HepG2 (cell line): ENCODE measurements at regions not wholly inside any gene's neighbourhood (a gene's known extent, or its start where the extent isn't known, plus 50 kb on each side); places are given as distances from the start of the nearest gene placed in this dataset.

ENCODE experiments used
- ATF1 ChIP-seq: IDR thresholded peaks from 2 replicates; pipeline ENCODE4 v1.6.1; 2016; ENCODE audit warnings: mild to moderate bottlenecking, control low read depth
- FIP1L1 ChIP-seq: fragments of 200-400 bp; formaldehyde crosslinking; IDR thresholded peaks from 2 replicates; pipeline ENCODE4 v1.6.1; 2018; ENCODE audit warnings: low read depth, mild to moderate bottlenecking, low read length, moderate library complexity, borderline replicate concordance; ENCODE audit not compliant: insufficient read depth
- FOXO1 ChIP-seq: sonication (generic); formaldehyde crosslinking; IDR thresholded peaks from 2 replicates; pipeline ENCODE4 v1.4.0; 2020; ENCODE audit warnings: missing genetic modification reagents
- GATAD1 ChIP-seq: IDR thresholded peaks from 2 replicates; pipeline ENCODE4 v1.6.1; 2016; ENCODE audit warnings: missing genetic modification reagents, missing compliant biosample characterization
- KAT8 ChIP-seq: IDR thresholded peaks from 2 replicates; pipeline ENCODE4 v1.6.1; 2016; ENCODE audit warnings: missing genetic modification reagents, missing compliant biosample characterization
- KDM1A ChIP-seq: IDR thresholded peaks from 2 replicates; pipeline ENCODE4 v1.6.1; 2016; ENCODE audit warnings: missing compliant biosample characterization
- MIER2 ChIP-seq: IDR thresholded peaks from 2 replicates; pipeline ENCODE4 v1.6.1; 2016; ENCODE audit warnings: missing biosample characterization, missing genetic modification reagents
- NFE2 ChIP-seq: sonication (generic); formaldehyde crosslinking; IDR thresholded peaks from 2 replicates; pipeline ENCODE4 v1.4.0; 2020; ENCODE audit warnings: missing genetic modification reagents
- NONO ChIP-seq, 2 experiments: fragments of 450-650 bp in 1 of 2; sonication (generic) in 1 of 2; formaldehyde crosslinking in 1 of 2; IDR thresholded peaks in 1 of 2; conservative IDR thresholded peaks in 1 of 2; 2 replicates each; pipeline versions ENCODE4 v1.6.1 to v1.8.0; 2017 to 2022; ENCODE audit warnings: mild to moderate bottlenecking in 1 of 2, missing genetic modification reagents in 1 of 2, moderate library complexity in 1 of 2
- NR1H2 ChIP-seq: sonication (generic); formaldehyde crosslinking; IDR thresholded peaks from 2 replicates; pipeline ENCODE4 v1.8.1; 2022; ENCODE audit warnings: low read depth, missing genetic modification reagents, borderline replicate concordance
- PHF20 ChIP-seq: sonication (generic); formaldehyde crosslinking; IDR thresholded peaks from 2 replicates; pipeline ENCODE4 v1.5.0; 2020; ENCODE audit warnings: mild to moderate bottlenecking, missing genetic modification reagents
- POLR2G ChIP-seq: fragments of 200-400 bp; formaldehyde crosslinking; IDR thresholded peaks from 2 replicates; pipeline ENCODE4 v1.6.1; 2018; ENCODE audit warnings: mild to moderate bottlenecking, low read depth, low read length, moderate library complexity
- REPIN1 ChIP-seq: sonication (generic); formaldehyde crosslinking; IDR thresholded peaks from 2 replicates; pipeline ENCODE4 v1.8.0; 2022; ENCODE audit warnings: missing genetic modification reagents, low read depth, mild to moderate bottlenecking, borderline replicate concordance
- SALL1 ChIP-seq: sonication (generic); formaldehyde crosslinking; IDR thresholded peaks from 2 replicates; pipeline ENCODE4 v1.8.0; 2022; ENCODE audit warnings: mild to moderate bottlenecking, missing genetic modification reagents
- SRSF1 ChIP-seq: fragments of 200-400 bp; formaldehyde crosslinking; optimal IDR thresholded peaks from 2 replicates; pipeline ENCODE3; 2017; ENCODE audit warnings: mild to moderate bottlenecking, low read depth, low read length, moderate library complexity
- ZBTB1 ChIP-seq: sonication (generic); formaldehyde crosslinking; IDR thresholded peaks from 2 replicates; pipeline ENCODE4 v1.4.0; 2020; ENCODE audit warnings: missing genetic modification reagents, borderline replicate concordance
- ZC3H13 ChIP-seq: sonication (generic); formaldehyde crosslinking; IDR thresholded peaks from 2 replicates; pipeline ENCODE4 v1.8.1; 2023; ENCODE audit warnings: mild to moderate bottlenecking, missing genetic modification reagents, moderate library complexity
- ZNF17 ChIP-seq: sonication (generic); formaldehyde crosslinking; IDR thresholded peaks from 2 replicates; pipeline ENCODE4 v1.5.0; 2020; ENCODE audit warnings: mild to moderate bottlenecking, missing genetic modification reagents
- ZNF282 ChIP-seq: fragments of 450-650 bp; IDR thresholded peaks from 2 replicates; pipeline ENCODE4 v1.6.1; 2018; ENCODE audit not compliant: partially characterized antibody
- ZNF431 ChIP-seq: sonication (generic); formaldehyde crosslinking; IDR thresholded peaks from 2 replicates; pipeline ENCODE4 v1.9.0; 2022; ENCODE audit warnings: missing genetic modification reagents, low read depth, mild to moderate bottlenecking, borderline replicate concordance
- ZNF547 ChIP-seq: sonication (generic); formaldehyde crosslinking; IDR thresholded peaks from 2 replicates; pipeline ENCODE4 v1.5.1; 2020; ENCODE audit warnings: mild to moderate bottlenecking, missing genetic modification reagents
- ZNF549 ChIP-seq: sonication (generic); formaldehyde crosslinking; IDR thresholded peaks from 2 replicates; pipeline ENCODE4 v1.5.0; 2020; ENCODE audit warnings: missing genetic modification reagents
- ZNF713 ChIP-seq: sonication (generic); formaldehyde crosslinking; IDR thresholded peaks from 2 replicates; pipeline ENCODE4 v1.4.0; 2020; ENCODE audit warnings: mild to moderate bottlenecking, missing genetic modification reagents
- ZSCAN29 ChIP-seq: sonication (generic); formaldehyde crosslinking; conservative IDR thresholded peaks from 2 replicates; pipeline ENCODE4 v1.4.0; 2020; ENCODE audit warnings: mild to moderate bottlenecking, missing genetic modification reagents
- TF ChIP-seq, protein P1 (sequence below): sonication (generic); formaldehyde crosslinking; IDR thresholded peaks from 2 replicates; pipeline ENCODE4 v1.4.0; 2020; ENCODE audit warnings: mild to moderate bottlenecking, missing genetic modification reagents, borderline replicate concordance
- TF ChIP-seq, protein P2 (sequence below): sonication (generic); formaldehyde crosslinking; IDR thresholded peaks from 2 replicates; pipeline ENCODE4 v1.4.0; 2020; ENCODE audit warnings: missing genetic modification reagents

GRCh38 chr12:93019975-93020630 lies 91.0 kb upstream of the EEA1 start (continued):
- no peak for TF ChIP-seq ZNF431 (CRISPR knock-in tag)
- TF ChIP-seq NR1H2 (CRISPR knock-in tag), result no peak
- TF ChIP-seq NONO (IDR thresholded peaks at IDR 0.05), result no peak
- TF ChIP-seq NONO (CRISPR knock-in tag; conservative IDR thresholded peaks at IDR 0.05), result 0 out of 2 replicates have a peak, but pooled peaks have one; percentile 46
- TF ChIP-seq ATF1, result peak; percentile 62; the same call in 1 of the 2 replicates
- TF ChIP-seq ZC3H13 (CRISPR knock-in tag), result no peak
- TF ChIP-seq MIER2, result no peak
- TF ChIP-seq ZNF713 (CRISPR knock-in tag), result no peak
- TF ChIP-seq ZNF282, result no peak
- peak; percentile 65; the same call in 1 of the 2 replicates for TF ChIP-seq FOXO1 (CRISPR knock-in tag)
- TF ChIP-seq KDM1A (CRISPR knock-in tag), result no peak
- peak; percentile 25; the same call in 1 of the 2 replicates for TF ChIP-seq PHF20
- TF ChIP-seq SRSF1, result no peak
- TF ChIP-seq REPIN1 (CRISPR knock-in tag), result peak; percentile 63
- 0 out of 2 replicates have a peak, but pooled peaks have one; percentile 48 for TF ChIP-seq FIP1L1
- TF ChIP-seq ZNF549 (CRISPR knock-in tag), result no peak
- TF ChIP-seq ZBTB1 (CRISPR knock-in tag), result no peak
- TF ChIP-seq POLR2G, result peak; percentile 51; the same call in 1 of the 2 replicates
- TF ChIP-seq, protein P1, sequence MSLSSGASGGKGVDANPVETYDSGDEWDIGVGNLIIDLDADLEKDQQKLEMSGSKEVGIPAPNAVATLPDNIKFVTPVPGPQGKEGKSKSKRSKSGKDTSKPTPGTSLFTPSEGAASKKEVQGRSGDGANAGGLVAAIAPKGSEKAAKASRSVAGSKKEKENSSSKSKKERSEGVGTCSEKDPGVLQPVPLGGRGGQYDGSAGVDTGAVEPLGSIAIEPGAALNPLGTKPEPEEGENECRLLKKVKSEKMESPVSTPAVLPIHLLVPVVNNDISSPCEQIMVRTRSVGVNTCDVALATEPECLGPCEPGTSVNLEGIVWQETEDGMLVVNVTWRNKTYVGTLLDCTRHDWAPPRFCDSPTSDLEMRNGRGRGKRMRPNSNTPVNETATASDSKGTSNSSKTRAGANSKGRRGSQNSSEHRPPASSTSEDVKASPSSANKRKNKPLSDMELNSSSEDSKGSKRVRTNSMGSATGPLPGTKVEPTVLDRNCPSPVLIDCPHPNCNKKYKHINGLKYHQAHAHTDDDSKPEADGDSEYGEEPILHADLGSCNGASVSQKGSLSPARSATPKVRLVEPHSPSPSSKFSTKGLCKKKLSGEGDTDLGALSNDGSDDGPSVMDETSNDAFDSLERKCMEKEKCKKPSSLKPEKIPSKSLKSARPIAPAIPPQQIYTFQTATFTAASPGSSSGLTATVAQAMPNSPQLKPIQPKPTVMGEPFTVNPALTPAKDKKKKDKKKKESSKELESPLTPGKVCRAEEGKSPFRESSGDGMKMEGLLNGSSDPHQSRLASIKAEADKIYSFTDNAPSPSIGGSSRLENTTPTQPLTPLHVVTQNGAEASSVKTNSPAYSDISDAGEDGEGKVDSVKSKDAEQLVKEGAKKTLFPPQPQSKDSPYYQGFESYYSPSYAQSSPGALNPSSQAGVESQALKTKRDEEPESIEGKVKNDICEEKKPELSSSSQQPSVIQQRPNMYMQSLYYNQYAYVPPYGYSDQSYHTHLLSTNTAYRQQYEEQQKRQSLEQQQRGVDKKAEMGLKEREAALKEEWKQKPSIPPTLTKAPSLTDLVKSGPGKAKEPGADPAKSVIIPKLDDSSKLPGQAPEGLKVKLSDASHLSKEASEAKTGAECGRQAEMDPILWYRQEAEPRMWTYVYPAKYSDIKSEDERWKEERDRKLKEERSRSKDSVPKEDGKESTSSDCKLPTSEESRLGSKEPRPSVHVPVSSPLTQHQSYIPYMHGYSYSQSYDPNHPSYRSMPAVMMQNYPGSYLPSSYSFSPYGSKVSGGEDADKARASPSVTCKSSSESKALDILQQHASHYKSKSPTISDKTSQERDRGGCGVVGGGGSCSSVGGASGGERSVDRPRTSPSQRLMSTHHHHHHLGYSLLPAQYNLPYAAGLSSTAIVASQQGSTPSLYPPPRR (CRISPR knock-in tag), result peak; percentile 51; the same call in 1 of the 2 replicates
- TF ChIP-seq, protein P2, sequence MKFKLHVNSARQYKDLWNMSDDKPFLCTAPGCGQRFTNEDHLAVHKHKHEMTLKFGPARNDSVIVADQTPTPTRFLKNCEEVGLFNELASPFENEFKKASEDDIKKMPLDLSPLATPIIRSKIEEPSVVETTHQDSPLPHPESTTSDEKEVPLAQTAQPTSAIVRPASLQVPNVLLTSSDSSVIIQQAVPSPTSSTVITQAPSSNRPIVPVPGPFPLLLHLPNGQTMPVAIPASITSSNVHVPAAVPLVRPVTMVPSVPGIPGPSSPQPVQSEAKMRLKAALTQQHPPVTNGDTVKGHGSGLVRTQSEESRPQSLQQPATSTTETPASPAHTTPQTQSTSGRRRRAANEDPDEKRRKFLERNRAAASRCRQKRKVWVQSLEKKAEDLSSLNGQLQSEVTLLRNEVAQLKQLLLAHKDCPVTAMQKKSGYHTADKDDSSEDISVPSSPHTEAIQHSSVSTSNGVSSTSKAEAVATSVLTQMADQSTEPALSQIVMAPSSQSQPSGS, result peak; percentile 93
- no peak for TF ChIP-seq ZNF547 (CRISPR knock-in tag)
- peak; percentile 78 for TF ChIP-seq SALL1 (CRISPR knock-in tag)
- no peak for TF ChIP-seq NFE2 (CRISPR knock-in tag)
- TF ChIP-seq ZNF17 (CRISPR knock-in tag), result no peak
- TF ChIP-seq GATAD1 (CRISPR knock-in tag), result peak; percentile 24; the same call in 1 of the 2 replicates
- peak; percentile 48; the same call in 1 of the 2 replicates for TF ChIP-seq ZSCAN29 (CRISPR knock-in tag)
- 0 out of 2 replicates have a peak, but pooled peaks have one; percentile 34 for TF ChIP-seq KAT8 (CRISPR knock-in tag)
